ENCODE measurements at regions not wholly inside any gene's neighbourhood (a gene's known extent, or its start where the extent isn't known, plus 50 kb on each side); places are given as distances from the start of the nearest gene placed in this dataset.

GRCh38 chr3:29099775-29100174, 181.1 kb upstream of the RBMS3 start:
- peak; percentile 3 to 40 for DNase-seq (ENCODE audit: low read depth in 2 of 2)
- H3K79me2 ChIP-seq (ENCODE audit: control insufficient read depth, insufficient read depth, low read length): no peaks in the 10 kb centered on the region
- no peaks in the 10 kb centered on the region for H3K36me3 ChIP-seq (ENCODE audit: control insufficient read depth, insufficient read depth, low read length)
- H3K9me3 ChIP-seq (ENCODE audit: control insufficient read depth, insufficient read depth, low read depth, low read length): no peaks in the 10 kb centered on the region
- H3K27ac ChIP-seq (ENCODE audit: insufficient read depth, low read length): no peak overlapping the region
- H3K4me3 ChIP-seq (replicated peaks in 1 of 4; ENCODE audit: control extremely low read depth in 1 of 4, insufficient read depth in 1 of 4, low read depth in 3 of 4, low read length in 4 of 4): no peak overlapping the region
- H2AFZ ChIP-seq (ENCODE audit: low read length): no peak overlapping the region
- H3K4me2 ChIP-seq (ENCODE audit: extremely low read depth, insufficient read depth, low read length): no peak overlapping the region
- no peaks in the 10 kb centered on the region for H3K27me3 ChIP-seq (ENCODE audit: control insufficient read depth, insufficient read depth, low read length)
- H3K4me1 ChIP-seq (ENCODE audit: control insufficient read depth, extremely low read depth, insufficient read depth, low read length): no peaks in the 10 kb centered on the region
- H3K9ac ChIP-seq (ENCODE audit: insufficient read depth, low read length): no peak overlapping the region
- no peaks in the 10 kb centered on the region for H4K20me1 ChIP-seq (ENCODE audit: control insufficient read depth, extremely low read depth, insufficient read depth, low read length)
- TF ChIP-seq CTCF (conservative IDR thresholded peaks at IDR 0.05 in 1 of 2, IDR thresholded peaks at IDR 0.05 in 1 of 2; ENCODE audit: low read depth in 1 of 2, low read length in 2 of 2) (no peak), EZH2 (IDR thresholded peaks at IDR 0.05; ENCODE audit: low read length, missing control alignments) (no peak)

GRCh38 chr3:29100292-29100691, 180.6 kb upstream of the RBMS3 start:
- H3K4me2 ChIP-seq (ENCODE audit: extremely low read depth, insufficient read depth, low read length): no peak overlapping the region
- H3K27ac ChIP-seq (ENCODE audit: insufficient read depth, low read length): no peak overlapping the region
- no peaks in the 10 kb centered on the region for H4K20me1 ChIP-seq (ENCODE audit: control insufficient read depth, extremely low read depth, insufficient read depth, low read length)
- H3K4me3 ChIP-seq (replicated peaks in 1 of 4; ENCODE audit: control extremely low read depth in 1 of 4, insufficient read depth in 1 of 4, low read depth in 3 of 4, low read length in 4 of 4): no peak overlapping the region
- TF ChIP-seq CTCF (conservative IDR thresholded peaks at IDR 0.05 in 1 of 2, IDR thresholded peaks at IDR 0.05 in 1 of 2; ENCODE audit: low read depth in 1 of 2, low read length in 2 of 2) (no peak), EZH2 (IDR thresholded peaks at IDR 0.05; ENCODE audit: low read length, missing control alignments) (no peak)
- H3K36me3 ChIP-seq (ENCODE audit: control insufficient read depth, insufficient read depth, low read length): no peaks in the 10 kb centered on the region
- no peak overlapping the region for H3K9ac ChIP-seq (ENCODE audit: insufficient read depth, low read length)
- H3K27me3 ChIP-seq (ENCODE audit: control insufficient read depth, insufficient read depth, low read length): no peaks in the 10 kb centered on the region
- no peak overlapping the region for H2AFZ ChIP-seq (ENCODE audit: low read length)
- no peaks in the 10 kb centered on the region for H3K79me2 ChIP-seq (ENCODE audit: control insufficient read depth, insufficient read depth, low read length)
- no peaks in the 10 kb centered on the region for H3K4me1 ChIP-seq (ENCODE audit: control insufficient read depth, extremely low read depth, insufficient read depth, low read length)
- no peaks in the 10 kb centered on the region for H3K9me3 ChIP-seq (ENCODE audit: control insufficient read depth, insufficient read depth, low read depth, low read length)
- peak in 1 of 2 donors; percentile 2 for DNase-seq (ENCODE audit: low read depth in 2 of 2)

- DNase-seq (ENCODE audit: low read depth in 2 of 2): peak in 1 of 2 donors; percentile 69
- Histone ChIP-seq H3K27ac (ENCODE audit: insufficient read depth, low read length) (no peak overlapping the region), H3K4me2 (ENCODE audit: extremely low read depth, insufficient read depth, low read length) (no peak overlapping the region)
Measured at GRCh38 chr3:29128001-29128400, 152.9 kb upstream of the RBMS3 start.

More at GRCh38 chr3:29128001-29128400, 152.9 kb upstream of the RBMS3 start:
- Histone ChIP-seq H2AFZ (ENCODE audit: low read length) (no peak overlapping the region), H3K4me3 (replicated peaks in 1 of 4; ENCODE audit: control extremely low read depth in 1 of 4, insufficient read depth in 1 of 4, low read depth in 3 of 4, low read length in 4 of 4) (no peak overlapping the region), H3K36me3 (ENCODE audit: control insufficient read depth, insufficient read depth, low read length) (no peaks in the 10 kb centered on the region), H3K4me1 (ENCODE audit: control insufficient read depth, extremely low read depth, insufficient read depth, low read length) (no peaks in the 10 kb centered on the region), H3K27me3 (ENCODE audit: control insufficient read depth, insufficient read depth, low read length) (no peaks in the 10 kb centered on the region), H4K20me1 (ENCODE audit: control insufficient read depth, extremely low read depth, insufficient read depth, low read length) (no peaks in the 10 kb centered on the region), H3K9ac (ENCODE audit: insufficient read depth, low read length) (no peak overlapping the region), H3K9me3 (ENCODE audit: control insufficient read depth, insufficient read depth, low read depth, low read length) (no peaks in the 10 kb centered on the region), H3K79me2 (ENCODE audit: control insufficient read depth, insufficient read depth, low read length) (no peaks in the 10 kb centered on the region)
- TF ChIP-seq EZH2 (IDR thresholded peaks at IDR 0.05; ENCODE audit: low read length, missing control alignments) (no peak), CTCF (conservative IDR thresholded peaks at IDR 0.05 in 1 of 2, IDR thresholded peaks at IDR 0.05 in 1 of 2; ENCODE audit: low read depth in 1 of 2, low read length in 2 of 2) (no peak)

Data from fibroblast of lung (primary cell).